ENCODE measurements at regions not wholly inside any gene's neighbourhood (a gene's known extent, or its start where the extent isn't known, plus 50 kb on each side); places are given as distances from the start of the nearest gene placed in this dataset.

GRCh38 chr4:165620913-165621312, 242.1 kb downstream of the CPE start:
- Histone ChIP-seq H3K14ac (ENCODE audit: insufficient read depth, low read length) (no peak overlapping the region), H3T11ph (ENCODE audit: low read length) (no peak overlapping the region), H3K9me3 (ENCODE audit: control insufficient read depth, low read depth, low read length) (no peaks in the 10 kb centered on the region), H2AFZ (ENCODE audit: low read length) (no peak overlapping the region), H2BK15ac (ENCODE audit: low read depth, low read length) (no peak overlapping the region), H3K79me2 (ENCODE audit: insufficient read depth, low read length) (no peaks in the 10 kb centered on the region), H3K4ac (ENCODE audit: low read depth, low read length) (no peak overlapping the region), H3K23ac (ENCODE audit: insufficient read length, low read depth, low read length) (no peak overlapping the region), H4K91ac (ENCODE audit: insufficient read length, low read depth, low read length) (no peak overlapping the region), H3K79me1 (ENCODE audit: insufficient read depth, low read depth, low read length, poor library complexity, severe bottlenecking) (no peaks in the 10 kb centered on the region), H4K5ac (ENCODE audit: insufficient read length, low read depth, low read length) (no peak overlapping the region), H2BK12ac (ENCODE audit: insufficient read length, low read depth, low read length) (no peak overlapping the region), H4K8ac (replicated peaks; ENCODE audit: insufficient read length, low read depth, low read length) (no peak overlapping the region), H3K9ac (ENCODE audit: extremely low read depth, insufficient read length, low read length) (no peak overlapping the region), H2BK5ac (ENCODE audit: insufficient read length, low read length) (no peak overlapping the region), H2BK120ac (ENCODE audit: low read depth, low read length, poor library complexity, severe bottlenecking) (no peak overlapping the region), H3K23me2 (ENCODE audit: insufficient read length, low read depth, low read length, poor library complexity, severe bottlenecking) (no peaks in the 10 kb centered on the region), H2AK5ac (ENCODE audit: insufficient read length, low read length) (no peak overlapping the region), H3K56ac (ENCODE audit: insufficient read length, low read depth, low read length) (no peak overlapping the region), H3K18ac (ENCODE audit: insufficient read length, low read depth, low read length) (no peak overlapping the region), H4K20me1 (ENCODE audit: control insufficient read depth, insufficient read depth, insufficient read length) (no peaks in the 10 kb centered on the region), H3K27ac (ENCODE audit: insufficient read length, low read depth, low read length) (no peak overlapping the region), H3K27me3 (ENCODE audit: insufficient read depth, low read length) (no peaks in the 10 kb centered on the region), H2BK20ac (ENCODE audit: low read depth, low read length, poor library complexity, severe bottlenecking) (no peak overlapping the region), H3K4me2 (ENCODE audit: insufficient read depth, insufficient read length, low read length) (no peak overlapping the region), H3K4me1 (ENCODE audit: insufficient read depth, low read length) (no peaks in the 10 kb centered on the region)
- Mint-ChIP-seq H3K36me3 (ENCODE audit: insufficient read depth in 1 of 3, low read depth in 3 of 3) (peaks cover 0 to 11% (median 0%) of the 10 kb centered on the region in 3 experiments; a peak in 2 of 7 replicates), H3K4me1 (no peaks in the 10 kb centered on the region), H3K4me3 (no peak overlapping the region), H3K9me3 (peaks cover 0 to 12% of the 10 kb centered on the region in 2 experiments; a peak in 4 of 5 replicates), H3K27ac (no peak overlapping the region), H3K27me3 (ENCODE audit: low read depth) (no peaks in the 10 kb centered on the region)
- no peak for DNase-seq
- no CpG with 5 or more reads among the region's 3 CpGs for WGBS (ENCODE audit: extremely low coverage, insufficient read length, low lambda C conversion rate)
- TF ChIP-seq, protein P1, sequence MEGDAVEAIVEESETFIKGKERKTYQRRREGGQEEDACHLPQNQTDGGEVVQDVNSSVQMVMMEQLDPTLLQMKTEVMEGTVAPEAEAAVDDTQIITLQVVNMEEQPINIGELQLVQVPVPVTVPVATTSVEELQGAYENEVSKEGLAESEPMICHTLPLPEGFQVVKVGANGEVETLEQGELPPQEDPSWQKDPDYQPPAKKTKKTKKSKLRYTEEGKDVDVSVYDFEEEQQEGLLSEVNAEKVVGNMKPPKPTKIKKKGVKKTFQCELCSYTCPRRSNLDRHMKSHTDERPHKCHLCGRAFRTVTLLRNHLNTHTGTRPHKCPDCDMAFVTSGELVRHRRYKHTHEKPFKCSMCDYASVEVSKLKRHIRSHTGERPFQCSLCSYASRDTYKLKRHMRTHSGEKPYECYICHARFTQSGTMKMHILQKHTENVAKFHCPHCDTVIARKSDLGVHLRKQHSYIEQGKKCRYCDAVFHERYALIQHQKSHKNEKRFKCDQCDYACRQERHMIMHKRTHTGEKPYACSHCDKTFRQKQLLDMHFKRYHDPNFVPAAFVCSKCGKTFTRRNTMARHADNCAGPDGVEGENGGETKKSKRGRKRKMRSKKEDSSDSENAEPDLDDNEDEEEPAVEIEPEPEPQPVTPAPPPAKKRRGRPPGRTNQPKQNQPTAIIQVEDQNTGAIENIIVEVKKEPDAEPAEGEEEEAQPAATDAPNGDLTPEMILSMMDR (conservative IDR thresholded peaks at IDR 0.05): no peak

Data from H9 (cell line).